Anterior cingulate cortex (tissue), 58 donors: ENCODE measurements at regions not wholly inside any gene's neighbourhood (a gene's known extent, or its start where the extent isn't known, plus 50 kb on each side); places are given as distances from the start of the nearest gene placed in this dataset.
"Not testable (repeated sequence)": the region's sequence is repeated elsewhere in the genome, so short reads cannot be mapped to it uniquely, and the experiment has no call there.

Experiments used
- DNase-seq, 58 donors: peaks; one replicate each; lab custom pipeline; 2025; lab: John Stamatoyannopoulos, UW

DNA sequence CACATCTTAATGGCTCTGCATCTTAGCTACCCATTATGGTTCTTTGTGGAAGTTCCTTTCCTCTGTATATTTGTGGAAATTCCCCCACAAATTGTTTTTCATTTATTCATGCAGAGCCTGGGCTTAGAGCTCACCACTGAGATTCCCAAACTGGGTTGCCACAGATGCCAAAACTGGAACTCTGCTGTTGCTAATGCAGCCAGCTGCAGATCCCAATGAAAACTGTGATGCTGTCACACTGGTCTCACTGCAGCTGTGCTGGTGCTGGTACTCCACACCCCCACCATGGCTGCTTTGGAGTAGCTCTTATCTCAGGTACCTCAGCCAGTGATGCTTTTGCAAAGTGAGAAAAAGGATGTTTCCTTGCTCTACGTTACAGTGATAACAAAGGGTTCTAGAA is 87.7 kb downstream of the DCK start:
- DNase-seq: peak in 3 of 58 donors; percentile 2 to 8 (median 6)

DNA sequence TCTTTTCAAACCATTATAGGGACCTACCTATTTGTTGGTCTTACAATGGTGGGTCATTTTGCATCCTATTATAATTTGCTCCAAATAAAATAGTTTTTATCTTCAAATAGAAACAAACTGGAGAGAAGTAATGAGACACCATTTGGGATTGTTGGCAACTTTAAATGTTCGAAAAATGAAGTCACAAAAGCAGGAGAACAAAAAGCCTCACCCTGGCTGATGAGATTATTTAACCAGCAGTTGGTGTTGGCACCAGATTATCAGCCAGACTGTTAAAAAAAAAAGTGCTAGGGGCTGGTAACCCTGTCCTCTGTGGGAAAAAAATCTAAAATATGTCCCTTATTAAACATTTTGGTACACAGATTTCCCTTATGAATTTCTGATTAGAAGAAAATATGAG is 100.3 kb downstream of the DCK start:
- no peak for DNase-seq

DNA sequence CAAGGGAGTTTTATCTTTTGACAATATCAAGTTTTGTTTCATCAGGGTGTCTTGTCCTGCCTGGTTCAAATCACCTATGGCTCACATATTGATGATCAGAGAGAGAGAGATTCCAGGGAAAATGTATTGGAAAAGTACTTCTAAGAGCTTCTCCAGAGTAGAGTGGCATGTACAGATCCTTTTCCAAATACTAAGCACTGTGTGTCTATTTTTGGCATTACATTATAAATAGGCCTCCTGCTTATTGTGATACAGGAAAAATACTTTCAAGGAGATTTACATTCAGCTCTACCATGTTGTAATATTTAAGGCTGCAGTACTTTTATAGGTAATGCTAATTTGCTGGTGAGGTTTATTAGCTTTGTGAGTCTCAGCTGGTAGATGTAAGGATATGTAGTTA is 100.8 kb downstream of the DCK start:
- no peak for DNase-seq

DNA sequence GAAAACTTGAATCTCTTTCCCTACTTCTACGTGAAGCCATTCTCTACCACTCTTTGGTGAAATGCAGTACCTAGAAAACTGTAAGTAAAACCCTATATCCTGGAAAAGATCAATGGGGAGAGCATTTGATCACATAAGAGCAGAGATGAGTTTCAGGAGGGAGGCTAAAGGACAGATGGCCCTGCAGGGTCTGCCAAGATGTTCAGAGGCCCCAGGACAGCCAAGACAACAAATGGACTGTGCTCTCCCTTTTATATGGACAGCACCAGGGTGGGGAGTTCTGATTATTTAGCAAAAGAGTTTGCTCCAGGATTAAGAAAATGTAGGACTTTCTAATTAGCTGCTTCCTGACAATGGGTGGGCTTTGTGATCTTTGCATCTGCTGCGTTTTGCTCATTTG is 101.7 kb downstream of the DCK start:
- no peak for DNase-seq

DNA sequence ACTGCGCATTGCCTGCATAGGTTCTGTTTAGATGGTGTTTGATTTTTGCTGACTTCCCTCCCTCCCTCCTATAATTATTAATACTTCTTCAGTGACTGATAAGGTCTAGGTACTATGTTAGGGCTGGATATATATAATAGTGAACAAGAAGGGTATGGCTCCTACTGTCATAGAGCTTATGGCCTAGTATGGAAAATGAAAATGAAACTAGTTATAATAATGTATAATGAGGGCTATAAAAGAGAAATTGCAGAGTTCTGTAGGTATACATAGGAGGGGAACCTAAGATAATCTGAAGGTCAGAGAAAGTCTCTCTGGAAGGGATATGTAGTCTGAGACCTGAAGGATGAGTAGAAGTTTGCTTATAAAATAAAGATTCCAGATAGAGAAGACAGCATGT is 102.1 kb downstream of the DCK start:
- no peak for DNase-seq

DNA sequence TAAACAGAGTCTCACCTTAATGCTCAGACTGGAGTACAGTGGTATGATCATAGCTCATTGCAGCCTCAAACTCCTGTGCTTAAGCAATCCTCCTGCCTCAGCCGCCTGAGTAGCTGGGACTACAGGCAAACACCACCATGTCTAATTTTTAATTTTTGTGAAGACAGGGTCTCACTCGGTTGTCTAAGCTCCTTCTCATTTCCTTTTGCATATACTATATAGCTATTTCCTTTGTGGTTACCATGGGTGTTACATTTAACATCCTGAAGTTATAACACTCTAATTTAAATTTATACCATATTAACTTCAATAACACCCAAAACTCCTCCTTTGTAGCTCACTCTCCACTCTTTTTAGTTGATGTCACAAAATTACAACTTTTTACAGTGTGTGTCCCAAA is 114.3 kb downstream of the DCK start:
- DNase-seq: no peak

DNA sequence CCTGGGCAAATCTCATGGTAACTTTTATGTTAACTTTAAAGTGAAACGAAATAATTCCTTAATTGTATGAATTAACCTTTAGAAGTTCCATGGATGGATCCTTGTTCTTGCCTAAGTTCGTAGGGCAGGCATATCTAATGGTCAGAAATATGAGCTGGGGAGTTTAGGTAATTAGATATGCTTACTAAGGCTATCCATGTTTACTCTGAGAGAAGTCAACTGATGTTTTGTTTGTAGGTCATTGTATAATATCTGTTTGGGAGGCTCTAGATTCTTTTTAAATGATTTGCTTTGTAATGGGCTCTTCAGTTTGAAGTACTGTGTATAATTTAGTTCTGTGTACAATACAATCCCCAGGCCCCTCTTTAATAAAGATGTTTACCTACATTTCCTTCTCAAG is 117.0 kb downstream of the DCK start:
- no peak for DNase-seq

DNA sequence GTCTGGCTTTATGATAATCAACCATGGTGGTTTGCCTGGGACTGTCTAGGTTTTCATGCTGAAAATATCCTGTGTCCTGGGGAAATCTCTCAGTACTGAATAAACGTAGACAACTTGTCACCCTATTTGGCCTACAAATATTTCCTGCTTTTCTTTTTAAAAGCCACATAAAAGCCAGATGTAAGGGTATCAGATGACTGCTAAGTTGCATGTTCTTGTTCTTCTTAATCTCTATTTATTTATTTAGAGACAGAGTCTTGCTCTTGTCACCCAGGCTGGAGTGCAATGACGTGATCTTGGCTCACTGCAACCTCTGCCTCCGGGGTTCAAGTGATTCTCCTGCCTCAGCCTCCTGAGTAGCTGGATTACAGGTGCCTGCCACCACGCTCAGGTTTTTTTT is 117.7 kb downstream of the DCK start:
- not testable (repeated sequence) for DNase-seq

DNA sequence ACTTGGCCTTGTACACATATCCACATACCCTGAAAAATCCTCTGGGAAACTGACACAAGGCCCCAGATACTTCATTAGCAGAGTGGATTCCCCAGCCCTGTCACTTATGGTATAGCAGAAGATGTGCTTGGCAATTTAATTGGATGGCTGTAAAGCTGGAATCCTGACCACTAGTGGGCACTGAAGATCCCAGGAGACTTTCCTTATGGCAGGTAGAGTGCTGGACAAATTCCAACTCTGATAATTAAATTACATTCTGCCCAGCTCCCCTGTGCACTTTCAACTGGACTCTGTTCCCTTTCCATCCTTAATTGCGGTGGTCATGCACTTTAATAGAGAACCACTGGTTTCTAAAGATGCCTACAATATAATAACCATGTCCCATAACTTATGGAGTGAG is 119.8 kb downstream of the DCK start:
- no peak for DNase-seq

DNA sequence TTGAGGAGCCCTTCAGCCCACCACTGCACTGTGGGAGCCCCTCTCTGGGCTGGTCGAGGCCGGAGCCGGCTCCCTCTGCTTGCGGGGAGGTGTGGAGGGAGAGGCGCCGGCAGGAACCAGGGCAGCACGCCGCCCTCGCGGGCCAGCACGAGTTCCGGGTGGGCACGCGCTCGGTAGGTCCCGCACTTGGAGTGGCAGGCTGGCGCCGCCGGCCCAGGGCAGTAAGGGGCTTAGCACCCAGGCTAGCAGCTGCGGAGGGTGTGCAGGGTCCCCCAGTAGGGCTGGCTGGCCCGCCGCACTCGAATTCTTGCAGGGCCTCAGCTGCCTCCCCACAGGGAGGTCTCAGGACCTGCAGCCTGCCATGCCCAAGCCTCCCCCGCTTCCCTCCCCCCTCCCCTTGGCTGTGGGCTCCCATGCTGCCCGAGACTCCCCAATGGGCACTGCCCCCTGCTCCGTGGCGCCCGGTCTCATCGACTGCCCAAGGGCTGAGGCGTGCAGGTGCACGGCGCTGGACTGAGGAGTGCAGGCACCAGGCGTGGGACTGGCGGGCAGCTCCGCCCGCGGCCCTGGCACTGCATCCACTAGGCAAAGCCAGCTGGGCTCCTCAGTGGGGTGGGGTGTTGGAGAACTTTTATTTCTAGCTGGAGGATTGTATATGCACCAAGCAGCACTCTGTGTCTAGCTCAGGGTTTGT is 127.5 kb downstream of the DCK start:
- no peak for DNase-seq

DNA sequence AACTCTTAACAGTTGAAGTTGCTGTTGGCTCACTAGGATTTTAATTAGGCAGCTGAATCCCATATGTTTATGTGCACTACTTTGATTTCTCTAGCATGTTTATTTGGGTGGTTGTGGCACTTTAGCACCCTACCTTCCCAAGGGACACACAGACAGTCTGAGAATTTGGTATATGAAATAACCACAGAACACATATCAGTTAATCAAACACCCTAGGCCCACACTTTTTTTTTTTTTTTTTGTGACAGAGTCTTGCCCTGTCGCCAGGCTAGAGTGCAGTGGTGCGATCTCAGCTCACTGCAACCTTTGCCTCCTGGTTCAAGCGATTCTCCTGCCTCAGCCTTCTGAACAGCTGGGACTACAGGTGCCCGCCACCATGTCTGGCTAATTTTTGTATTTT is 130.5 kb downstream of the DCK start:
- no peak for DNase-seq

DNA sequence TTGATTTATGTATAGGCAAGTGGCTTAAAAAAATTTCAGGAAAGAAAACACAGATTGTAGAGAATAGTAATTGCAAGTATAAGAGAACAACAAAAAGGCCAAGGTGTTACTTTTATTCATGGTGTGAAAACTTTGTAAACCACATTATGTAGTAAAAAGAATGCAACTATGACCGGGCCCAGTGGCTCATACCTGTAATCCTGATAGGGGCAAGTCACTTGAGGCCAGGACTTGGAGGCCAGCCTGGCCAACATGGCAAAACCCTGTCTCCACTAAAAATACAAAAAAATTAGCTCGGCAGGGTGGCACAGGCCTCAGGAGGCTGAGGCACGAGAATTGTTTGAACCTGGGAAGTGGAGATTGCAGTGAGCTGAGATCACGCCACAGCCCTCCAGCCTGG is 131.7 kb downstream of the DCK start:
- no peak for DNase-seq

DNA sequence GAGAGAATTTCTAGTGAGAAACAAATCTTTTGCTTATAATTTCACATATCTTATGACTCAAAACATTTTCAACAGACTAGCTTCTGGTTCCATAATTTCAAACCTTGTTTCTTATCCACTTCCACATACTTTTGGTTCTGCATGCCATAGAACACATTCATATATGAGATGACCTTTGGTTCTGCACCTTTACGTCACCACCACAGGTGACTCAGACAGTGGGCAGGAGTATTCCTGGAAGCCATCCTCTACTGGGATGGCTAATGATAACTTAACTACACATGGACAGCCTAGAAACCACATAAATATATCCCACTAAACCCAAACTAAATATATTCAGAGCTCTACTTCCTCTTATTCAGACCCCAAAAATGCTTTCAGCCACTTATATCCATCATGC is 133.3 kb downstream of the DCK start:
- no peak for DNase-seq

DNA sequence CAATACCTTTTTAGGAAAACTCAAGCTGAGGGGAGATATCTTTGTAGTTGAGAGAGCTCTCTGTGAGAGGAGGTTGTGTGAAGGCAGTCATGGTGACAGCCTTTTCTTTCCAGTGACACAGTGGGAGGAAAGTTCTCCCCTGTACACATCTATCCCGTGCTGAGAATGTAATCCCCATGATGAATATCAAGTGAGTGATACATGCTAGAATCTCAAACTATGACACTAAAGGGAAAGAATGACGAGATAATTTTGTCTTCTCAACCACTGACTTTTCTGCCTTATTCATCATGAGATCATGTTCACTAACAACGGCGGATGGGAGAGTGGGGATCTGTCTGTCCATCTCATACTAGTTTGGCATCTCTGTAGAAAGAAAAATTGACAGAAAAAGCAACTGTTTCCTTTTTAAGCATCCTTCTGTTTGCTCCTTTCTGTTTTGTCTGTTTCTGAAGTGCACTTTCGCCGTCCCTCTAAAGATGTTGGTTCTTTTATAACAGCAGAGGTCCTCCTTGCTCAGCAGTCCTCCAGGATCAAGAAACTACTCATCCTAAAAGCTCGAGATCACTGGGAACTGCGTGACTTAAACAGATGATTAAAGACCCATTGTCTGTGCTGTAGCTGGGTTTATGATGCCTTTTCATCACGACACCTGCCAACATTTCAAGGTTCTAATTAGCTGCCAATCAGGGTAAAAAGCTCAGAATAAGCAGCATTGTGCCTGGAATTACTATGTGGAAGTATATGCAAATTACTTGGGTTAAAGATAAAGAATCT is 137.6 kb downstream of the DCK start:
- peak in 6 of 58 donors; percentile 0 to 12 (median 4) for DNase-seq

DNA sequence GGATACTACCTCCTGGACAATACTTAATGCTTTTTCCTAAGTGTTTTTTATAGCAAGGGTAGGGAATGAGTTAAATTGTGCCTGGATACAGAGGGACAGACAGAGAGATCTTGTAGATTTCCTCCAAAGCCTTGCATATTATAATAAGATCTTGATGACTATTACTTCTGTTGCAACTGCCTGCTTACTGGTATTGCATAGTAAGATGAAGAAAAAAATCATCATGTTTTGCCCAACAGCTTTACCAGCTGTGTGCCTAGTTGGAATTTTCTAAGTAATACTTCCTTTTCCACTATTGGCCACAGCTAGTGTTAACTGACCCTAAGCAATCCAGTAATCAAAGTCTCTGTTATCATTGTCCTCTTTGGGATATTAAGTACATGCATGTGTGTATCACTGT is 139.0 kb downstream of the DCK start:
- no peak for DNase-seq

DNA sequence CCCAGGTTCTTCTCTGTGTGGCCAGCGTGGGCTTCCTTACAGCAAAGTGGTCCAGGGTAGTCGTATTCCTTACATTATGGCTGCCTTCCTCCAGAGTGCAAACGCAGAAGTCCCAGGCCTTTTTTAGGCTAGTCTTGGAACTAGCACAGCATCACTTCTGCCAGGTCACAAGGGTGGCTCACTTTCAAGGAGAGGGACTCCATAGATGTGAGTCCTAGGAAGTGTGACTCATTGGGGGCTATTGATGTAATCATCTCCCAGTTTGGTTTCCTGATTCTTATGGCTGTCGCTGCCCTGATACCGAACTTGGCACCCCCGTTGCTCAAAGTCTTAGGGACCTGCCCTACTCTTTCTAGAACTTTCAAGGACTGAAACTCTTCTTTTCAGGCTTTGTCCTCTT is 140.0 kb downstream of the DCK start:
- DNase-seq: peak in 1 of 58 donors; percentile 3

DNA sequence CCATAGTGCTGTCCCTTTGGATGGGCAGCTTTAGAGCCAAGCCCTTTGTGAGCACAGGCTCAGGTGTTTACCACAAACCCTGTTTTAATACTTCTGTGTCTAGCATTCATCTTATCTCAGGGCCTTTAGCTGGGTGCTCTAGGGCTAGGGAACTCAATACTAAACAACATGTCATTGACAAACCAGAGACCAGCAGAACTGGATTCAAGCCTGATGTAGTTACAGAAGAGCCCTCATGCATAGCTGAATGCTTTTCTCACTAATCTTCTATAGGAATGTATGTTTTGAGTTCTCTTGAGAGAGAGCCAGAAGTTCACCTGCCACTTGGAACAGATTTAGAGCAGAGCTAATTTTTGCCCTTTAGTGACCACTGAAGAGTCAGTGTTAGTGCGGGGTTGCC is 142.6 kb downstream of the DCK start:
- no peak for DNase-seq

DNA sequence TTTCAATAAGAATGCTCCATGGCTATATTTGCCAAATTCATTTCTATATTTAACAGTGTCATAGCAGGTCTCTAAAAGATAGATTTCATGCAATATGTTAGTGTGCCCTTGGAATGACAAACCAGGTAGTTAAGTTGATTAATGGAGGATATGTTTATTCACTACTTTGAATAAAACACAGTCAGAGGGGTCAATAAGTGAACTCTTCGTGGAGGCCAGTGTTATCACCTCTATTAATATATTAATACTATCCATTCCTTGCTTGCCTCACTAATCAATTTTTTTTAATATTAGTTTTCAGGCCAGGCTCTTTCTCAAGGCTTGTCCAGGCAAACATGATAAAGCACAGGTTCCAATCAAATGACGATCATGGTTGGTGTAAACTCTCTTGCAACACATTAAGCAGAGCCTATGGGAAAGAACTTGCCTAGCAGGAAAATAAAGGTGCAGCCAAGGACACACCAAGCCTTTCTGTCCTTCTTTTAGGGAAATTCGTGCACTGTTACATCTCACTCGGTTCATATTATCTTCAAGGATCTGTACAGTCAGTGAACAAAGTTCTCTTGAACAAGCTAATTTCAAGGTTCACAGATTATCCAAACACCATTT is 144.7 kb downstream of the DCK start:
- no peak for DNase-seq

DNA sequence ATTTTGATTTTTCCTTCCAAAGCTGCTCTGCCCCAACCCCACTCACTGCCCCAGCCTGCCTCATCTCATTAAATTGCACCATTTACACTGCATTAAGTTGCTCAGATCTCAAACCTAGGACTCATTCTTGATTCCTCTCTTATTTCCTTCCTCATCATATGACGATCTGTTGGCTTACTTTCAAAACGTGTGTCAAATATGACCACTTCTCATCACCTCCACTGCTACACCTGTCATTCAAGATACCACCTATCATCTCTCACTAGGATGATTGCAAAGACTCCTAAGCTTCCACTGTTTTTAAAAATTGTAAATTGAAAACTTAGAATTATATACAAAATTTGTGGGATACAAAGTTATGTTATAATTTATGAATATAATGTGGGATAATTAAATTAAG is 147.1 kb downstream of the DCK start:
- DNase-seq: no peak

DNA sequence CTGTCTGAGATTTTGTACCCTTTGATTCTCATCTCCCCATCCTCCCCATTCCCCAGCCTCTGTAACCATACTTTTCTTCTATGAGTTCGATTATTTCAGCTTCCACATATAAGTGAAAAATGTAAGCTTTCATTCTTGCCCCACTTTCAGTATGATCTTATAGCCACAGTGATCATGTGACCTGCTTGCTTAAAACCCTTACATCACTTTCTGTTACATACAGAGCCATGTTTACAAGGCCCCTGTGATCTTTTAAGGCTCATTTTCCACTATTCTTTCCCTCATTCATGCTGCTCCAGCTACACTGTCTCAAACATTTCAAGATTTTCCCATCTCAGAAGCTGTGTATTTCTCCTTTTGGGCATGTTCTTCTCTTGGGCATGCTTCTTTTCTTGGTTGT is 147.7 kb downstream of the DCK start:
- no peak for DNase-seq

DNA sequence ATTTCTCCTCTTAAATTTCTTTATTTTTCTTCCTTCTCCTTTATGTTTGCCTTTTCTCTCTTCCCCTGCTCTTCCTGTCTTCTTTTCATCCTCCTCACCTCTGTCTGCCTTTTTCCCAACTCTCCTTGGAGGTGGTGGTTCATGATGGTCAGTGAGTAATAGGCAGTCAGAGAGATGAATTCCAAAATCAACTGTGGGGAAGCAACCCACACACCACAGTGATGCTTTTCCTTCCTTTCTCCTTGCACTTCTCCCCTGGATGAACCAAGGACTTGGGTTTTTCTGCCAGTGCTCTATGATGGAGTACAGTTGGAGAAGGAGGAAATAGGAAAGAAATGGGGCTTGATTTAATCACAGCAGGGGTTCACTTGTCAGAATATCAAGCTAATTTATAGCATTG is 153.8 kb downstream of the DCK start:
- no peak for DNase-seq

DNA sequence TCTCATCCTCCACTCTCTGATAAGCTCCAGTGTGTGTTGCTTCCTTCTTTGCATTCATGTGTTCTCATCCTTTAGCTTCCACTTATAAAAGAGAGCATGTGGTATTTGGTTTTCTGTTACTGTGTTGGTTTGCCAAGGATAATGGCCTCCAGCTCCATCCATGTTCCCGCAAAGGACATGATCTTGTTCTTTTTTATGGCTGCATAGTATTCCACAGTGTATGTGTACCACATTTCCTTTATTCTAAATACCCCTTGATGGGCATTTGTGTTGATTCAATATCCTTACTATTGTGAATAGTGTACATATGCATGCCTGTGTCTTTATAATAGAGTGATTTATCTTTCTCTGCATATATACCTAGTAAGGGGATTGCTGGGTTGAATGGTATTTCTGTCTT is 155.1 kb downstream of the DCK start:
- DNase-seq: no peak
